Astrocyte (in vitro differentiated cells and primary cell): ENCODE measurements at regions not wholly inside any gene's neighbourhood (a gene's known extent, or its start where the extent isn't known, plus 50 kb on each side); places are given as distances from the start of the nearest gene placed in this dataset.

Experiments used
- EZH2 ChIP-seq: IDR thresholded peaks from 2 replicates; pipeline ENCODE4 v1.6.1; 2012; ENCODE audit warnings: mild to moderate bottlenecking, low read length, inconsistent platforms; ENCODE audit not compliant: insufficient read depth
- TF ChIP-seq, protein P1 (sequence below): IDR thresholded peaks from 2 replicates; pipeline ENCODE4 v1.5.1; 2011; ENCODE audit warnings: low read depth, mild to moderate bottlenecking, inconsistent platforms, low read length, moderate library complexity; ENCODE audit not compliant: insufficient read depth

- no peak for TF ChIP-seq EZH2
- TF ChIP-seq, protein P1, sequence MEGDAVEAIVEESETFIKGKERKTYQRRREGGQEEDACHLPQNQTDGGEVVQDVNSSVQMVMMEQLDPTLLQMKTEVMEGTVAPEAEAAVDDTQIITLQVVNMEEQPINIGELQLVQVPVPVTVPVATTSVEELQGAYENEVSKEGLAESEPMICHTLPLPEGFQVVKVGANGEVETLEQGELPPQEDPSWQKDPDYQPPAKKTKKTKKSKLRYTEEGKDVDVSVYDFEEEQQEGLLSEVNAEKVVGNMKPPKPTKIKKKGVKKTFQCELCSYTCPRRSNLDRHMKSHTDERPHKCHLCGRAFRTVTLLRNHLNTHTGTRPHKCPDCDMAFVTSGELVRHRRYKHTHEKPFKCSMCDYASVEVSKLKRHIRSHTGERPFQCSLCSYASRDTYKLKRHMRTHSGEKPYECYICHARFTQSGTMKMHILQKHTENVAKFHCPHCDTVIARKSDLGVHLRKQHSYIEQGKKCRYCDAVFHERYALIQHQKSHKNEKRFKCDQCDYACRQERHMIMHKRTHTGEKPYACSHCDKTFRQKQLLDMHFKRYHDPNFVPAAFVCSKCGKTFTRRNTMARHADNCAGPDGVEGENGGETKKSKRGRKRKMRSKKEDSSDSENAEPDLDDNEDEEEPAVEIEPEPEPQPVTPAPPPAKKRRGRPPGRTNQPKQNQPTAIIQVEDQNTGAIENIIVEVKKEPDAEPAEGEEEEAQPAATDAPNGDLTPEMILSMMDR: no peak
Measured at GRCh38 chr17:77505181-77505639, 364.4 kb downstream of the SEC14L1 start.
